ENCODE measurements at regions not wholly inside any gene's neighbourhood (a gene's known extent, or its start where the extent isn't known, plus 50 kb on each side); places are given as distances from the start of the nearest gene placed in this dataset.

DNA sequence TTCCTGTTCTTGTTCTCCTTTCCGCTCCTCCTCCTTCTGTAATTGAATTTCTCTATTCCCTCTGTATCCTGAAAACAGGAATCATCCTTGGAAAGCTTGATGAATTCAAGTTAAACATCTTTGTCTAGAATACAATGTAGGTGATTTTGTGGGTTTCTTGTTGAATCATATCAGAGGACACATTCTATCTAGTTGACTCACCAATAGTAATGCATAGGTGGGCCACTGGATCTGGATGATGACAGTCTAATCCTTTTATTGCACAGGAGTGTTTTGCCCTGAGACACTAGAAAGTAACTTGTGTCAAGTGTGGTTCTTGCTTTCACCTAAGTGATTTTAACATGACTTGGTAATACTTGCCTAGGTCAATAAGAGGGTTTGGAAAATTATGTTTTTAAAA is 164.3 kb downstream of the RFPL4B start:
- Histone ChIP-seq H3F3A (replicated peaks; ENCODE audit: low read depth) (no peaks in the 10 kb centered on the region), H3K4me3 (no peak overlapping the region), H3K36me3 (ENCODE audit: insufficient read depth) (no peaks in the 10 kb centered on the region), H2AFZ (no peak overlapping the region), H3K9me2 (ENCODE audit: insufficient read depth) (0 out of 2 replicates have a peak, but pooled peaks cover 2% of the 10 kb centered on the region), H3K27ac (ENCODE audit: low read depth) (no peak overlapping the region), H3K79me2 (replicated peaks; ENCODE audit: insufficient read depth) (no peaks in the 10 kb centered on the region), H3K27me3 (ENCODE audit: insufficient read depth) (no peaks in the 10 kb centered on the region), H3K4me2 (no peak overlapping the region), H3K4me1 (ENCODE audit: insufficient read depth) (no peaks in the 10 kb centered on the region), H4K20me1 (replicated peaks; ENCODE audit: insufficient read depth) (no peaks in the 10 kb centered on the region)
- Mint-ChIP-seq H3K36me3 (ENCODE audit: low read depth) (peaks cover 8% of the 10 kb centered on the region; the same call in 1 of the 3 replicates), H3K27me3 (ENCODE audit: insufficient read depth, low read depth, poor library complexity) (no peaks in the 10 kb centered on the region), H3K9me3 (peaks cover 10% of the 10 kb centered on the region; the same call in 2 of the 3 replicates), H3K4me3 (no peak overlapping the region), H3K27ac (no peak overlapping the region), H3K4me1 (no peaks in the 10 kb centered on the region)
- DNase-seq (ENCODE audit: low spot score), result no peak
- no peak for ATAC-seq
- TF ChIP-seq ZNF331 (CRISPR knock-in tag; IDR thresholded peaks at IDR 0.05; ENCODE audit: low read depth) (no peak), STAT1 (IDR thresholded peaks at IDR 0.05; ENCODE audit: unreplicated experiment) (no peak), POLR2AphosphoS5 (IDR thresholded peaks at IDR 0.05; ENCODE audit: low read depth) (no peak), CREB1 (CRISPR knock-in tag; IDR thresholded peaks at IDR 0.05; ENCODE audit: low read depth) (no peak), JUNB (IDR thresholded peaks at IDR 0.05; ENCODE audit: unreplicated experiment) (no peak), NANOG (IDR thresholded peaks at IDR 0.05; ENCODE audit: borderline replicate concordance) (no peak), ZNF114 (CRISPR knock-in tag; IDR thresholded peaks at IDR 0.05) (no peak), EZH2phosphoT487 (IDR thresholded peaks at IDR 0.05; ENCODE audit: unreplicated experiment) (no peak), EZH2 (IDR thresholded peaks at IDR 0.05; ENCODE audit: low read depth, unreplicated experiment) (no peak)
- TF ChIP-seq, protein P1, sequence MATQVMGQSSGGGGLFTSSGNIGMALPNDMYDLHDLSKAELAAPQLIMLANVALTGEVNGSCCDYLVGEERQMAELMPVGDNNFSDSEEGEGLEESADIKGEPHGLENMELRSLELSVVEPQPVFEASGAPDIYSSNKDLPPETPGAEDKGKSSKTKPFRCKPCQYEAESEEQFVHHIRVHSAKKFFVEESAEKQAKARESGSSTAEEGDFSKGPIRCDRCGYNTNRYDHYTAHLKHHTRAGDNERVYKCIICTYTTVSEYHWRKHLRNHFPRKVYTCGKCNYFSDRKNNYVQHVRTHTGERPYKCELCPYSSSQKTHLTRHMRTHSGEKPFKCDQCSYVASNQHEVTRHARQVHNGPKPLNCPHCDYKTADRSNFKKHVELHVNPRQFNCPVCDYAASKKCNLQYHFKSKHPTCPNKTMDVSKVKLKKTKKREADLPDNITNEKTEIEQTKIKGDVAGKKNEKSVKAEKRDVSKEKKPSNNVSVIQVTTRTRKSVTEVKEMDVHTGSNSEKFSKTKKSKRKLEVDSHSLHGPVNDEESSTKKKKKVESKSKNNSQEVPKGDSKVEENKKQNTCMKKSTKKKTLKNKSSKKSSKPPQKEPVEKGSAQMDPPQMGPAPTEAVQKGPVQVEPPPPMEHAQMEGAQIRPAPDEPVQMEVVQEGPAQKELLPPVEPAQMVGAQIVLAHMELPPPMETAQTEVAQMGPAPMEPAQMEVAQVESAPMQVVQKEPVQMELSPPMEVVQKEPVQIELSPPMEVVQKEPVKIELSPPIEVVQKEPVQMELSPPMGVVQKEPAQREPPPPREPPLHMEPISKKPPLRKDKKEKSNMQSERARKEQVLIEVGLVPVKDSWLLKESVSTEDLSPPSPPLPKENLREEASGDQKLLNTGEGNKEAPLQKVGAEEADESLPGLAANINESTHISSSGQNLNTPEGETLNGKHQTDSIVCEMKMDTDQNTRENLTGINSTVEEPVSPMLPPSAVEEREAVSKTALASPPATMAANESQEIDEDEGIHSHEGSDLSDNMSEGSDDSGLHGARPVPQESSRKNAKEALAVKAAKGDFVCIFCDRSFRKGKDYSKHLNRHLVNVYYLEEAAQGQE (IDR thresholded peaks at IDR 0.05; ENCODE audit: unreplicated experiment), result no peak
- TF ChIP-seq, protein P2, sequence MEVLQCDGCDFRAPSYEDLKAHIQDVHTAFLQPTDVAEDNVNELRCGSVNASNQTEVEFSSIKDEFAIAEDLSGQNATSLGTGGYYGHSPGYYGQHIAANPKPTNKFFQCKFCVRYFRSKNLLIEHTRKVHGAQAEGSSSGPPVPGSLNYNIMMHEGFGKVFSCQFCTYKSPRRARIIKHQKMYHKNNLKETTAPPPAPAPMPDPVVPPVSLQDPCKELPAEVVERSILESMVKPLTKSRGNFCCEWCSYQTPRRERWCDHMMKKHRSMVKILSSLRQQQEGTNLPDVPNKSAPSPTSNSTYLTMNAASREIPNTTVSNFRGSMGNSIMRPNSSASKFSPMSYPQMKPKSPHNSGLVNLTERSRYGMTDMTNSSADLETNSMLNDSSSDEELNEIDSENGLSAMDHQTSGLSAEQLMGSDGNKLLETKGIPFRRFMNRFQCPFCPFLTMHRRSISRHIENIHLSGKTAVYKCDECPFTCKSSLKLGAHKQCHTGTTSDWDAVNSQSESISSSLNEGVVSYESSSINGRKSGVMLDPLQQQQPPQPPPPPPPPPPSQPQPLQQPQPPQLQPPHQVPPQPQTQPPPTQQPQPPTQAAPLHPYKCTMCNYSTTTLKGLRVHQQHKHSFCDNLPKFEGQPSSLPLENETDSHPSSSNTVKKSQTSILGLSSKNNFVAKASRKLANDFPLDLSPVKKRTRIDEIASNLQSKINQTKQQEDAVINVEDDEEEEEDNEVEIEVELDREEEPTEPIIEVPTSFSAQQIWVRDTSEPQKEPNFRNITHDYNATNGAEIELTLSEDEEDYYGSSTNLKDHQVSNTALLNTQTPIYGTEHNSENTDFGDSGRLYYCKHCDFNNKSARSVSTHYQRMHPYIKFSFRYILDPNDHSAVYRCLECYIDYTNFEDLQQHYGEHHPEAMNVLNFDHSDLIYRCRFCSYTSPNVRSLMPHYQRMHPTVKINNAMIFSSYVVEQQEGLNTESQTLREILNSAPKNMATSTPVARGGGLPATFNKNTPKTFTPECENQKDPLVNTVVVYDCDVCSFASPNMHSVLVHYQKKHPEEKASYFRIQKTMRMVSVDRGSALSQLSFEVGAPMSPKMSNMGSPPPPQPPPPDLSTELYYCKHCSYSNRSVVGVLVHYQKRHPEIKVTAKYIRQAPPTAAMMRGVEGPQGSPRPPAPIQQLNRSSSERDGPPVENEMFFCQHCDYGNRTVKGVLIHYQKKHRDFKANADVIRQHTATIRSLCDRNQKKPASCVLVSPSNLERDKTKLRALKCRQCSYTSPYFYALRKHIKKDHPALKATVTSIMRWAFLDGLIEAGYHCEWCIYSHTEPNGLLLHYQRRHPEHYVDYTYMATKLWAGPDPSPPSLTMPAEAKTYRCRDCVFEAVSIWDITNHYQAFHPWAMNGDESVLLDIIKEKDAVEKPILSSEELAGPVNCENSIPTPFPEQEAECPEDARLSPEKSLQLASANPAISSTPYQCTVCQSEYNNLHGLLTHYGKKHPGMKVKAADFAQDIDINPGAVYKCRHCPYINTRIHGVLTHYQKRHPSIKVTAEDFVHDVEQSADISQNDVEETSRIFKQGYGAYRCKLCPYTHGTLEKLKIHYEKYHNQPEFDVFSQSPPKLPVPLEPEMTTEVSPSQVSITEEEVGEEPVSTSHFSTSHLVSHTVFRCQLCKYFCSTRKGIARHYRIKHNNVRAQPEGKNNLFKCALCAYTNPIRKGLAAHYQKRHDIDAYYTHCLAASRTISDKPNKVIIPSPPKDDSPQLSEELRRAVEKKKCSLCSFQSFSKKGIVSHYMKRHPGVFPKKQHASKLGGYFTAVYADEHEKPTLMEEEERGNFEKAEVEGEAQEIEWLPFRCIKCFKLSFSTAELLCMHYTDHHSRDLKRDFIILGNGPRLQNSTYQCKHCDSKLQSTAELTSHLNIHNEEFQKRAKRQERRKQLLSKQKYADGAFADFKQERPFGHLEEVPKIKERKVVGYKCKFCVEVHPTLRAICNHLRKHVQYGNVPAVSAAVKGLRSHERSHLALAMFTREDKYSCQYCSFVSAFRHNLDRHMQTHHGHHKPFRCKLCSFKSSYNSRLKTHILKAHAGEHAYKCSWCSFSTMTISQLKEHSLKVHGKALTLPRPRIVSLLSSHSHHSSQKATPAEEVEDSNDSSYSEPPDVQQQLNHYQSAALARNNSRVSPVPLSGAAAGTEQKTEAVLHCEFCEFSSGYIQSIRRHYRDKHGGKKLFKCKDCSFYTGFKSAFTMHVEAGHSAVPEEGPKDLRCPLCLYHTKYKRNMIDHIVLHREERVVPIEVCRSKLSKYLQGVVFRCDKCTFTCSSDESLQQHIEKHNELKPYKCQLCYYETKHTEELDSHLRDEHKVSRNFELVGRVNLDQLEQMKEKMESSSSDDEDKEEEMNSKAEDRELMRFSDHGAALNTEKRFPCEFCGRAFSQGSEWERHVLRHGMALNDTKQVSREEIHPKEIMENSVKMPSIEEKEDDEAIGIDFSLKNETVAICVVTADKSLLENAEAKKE (CRISPR knock-in tag; IDR thresholded peaks at IDR 0.05), result no peak
- TF ChIP-seq, protein P3, sequence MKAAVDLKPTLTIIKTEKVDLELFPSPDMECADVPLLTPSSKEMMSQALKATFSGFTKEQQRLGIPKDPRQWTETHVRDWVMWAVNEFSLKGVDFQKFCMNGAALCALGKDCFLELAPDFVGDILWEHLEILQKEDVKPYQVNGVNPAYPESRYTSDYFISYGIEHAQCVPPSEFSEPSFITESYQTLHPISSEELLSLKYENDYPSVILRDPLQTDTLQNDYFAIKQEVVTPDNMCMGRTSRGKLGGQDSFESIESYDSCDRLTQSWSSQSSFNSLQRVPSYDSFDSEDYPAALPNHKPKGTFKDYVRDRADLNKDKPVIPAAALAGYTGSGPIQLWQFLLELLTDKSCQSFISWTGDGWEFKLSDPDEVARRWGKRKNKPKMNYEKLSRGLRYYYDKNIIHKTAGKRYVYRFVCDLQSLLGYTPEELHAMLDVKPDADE (IDR thresholded peaks at IDR 0.05), result no peak
- TF ChIP-seq, protein P4, sequence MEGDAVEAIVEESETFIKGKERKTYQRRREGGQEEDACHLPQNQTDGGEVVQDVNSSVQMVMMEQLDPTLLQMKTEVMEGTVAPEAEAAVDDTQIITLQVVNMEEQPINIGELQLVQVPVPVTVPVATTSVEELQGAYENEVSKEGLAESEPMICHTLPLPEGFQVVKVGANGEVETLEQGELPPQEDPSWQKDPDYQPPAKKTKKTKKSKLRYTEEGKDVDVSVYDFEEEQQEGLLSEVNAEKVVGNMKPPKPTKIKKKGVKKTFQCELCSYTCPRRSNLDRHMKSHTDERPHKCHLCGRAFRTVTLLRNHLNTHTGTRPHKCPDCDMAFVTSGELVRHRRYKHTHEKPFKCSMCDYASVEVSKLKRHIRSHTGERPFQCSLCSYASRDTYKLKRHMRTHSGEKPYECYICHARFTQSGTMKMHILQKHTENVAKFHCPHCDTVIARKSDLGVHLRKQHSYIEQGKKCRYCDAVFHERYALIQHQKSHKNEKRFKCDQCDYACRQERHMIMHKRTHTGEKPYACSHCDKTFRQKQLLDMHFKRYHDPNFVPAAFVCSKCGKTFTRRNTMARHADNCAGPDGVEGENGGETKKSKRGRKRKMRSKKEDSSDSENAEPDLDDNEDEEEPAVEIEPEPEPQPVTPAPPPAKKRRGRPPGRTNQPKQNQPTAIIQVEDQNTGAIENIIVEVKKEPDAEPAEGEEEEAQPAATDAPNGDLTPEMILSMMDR (conservative IDR thresholded peaks at IDR 0.05; ENCODE audit: low read depth in 2 of 2), result no peak
